Neural crest cell (in vitro differentiated cells): ENCODE measurements at regions not wholly inside any gene's neighbourhood (a gene's known extent, or its start where the extent isn't known, plus 50 kb on each side); places are given as distances from the start of the nearest gene placed in this dataset.

Experiments
- DNase-seq: peaks from one replicate; pipeline ENCODE4 v3.0.0; 2021; ENCODE audit warnings: low read depth, mixed read lengths, low spot score
- H3K27ac Mint-ChIP-seq: one replicate; pipeline ENCODE4 v1.8.0; 2021; ENCODE audit warnings: mild to moderate bottlenecking, mixed read lengths; ENCODE audit not compliant: unreplicated experiment
- H3K27me3 Mint-ChIP-seq: 2 replicates; pipeline ENCODE4 v1.8.0; 2021; ENCODE audit warnings: low read depth, mild to moderate bottlenecking, mixed read lengths
- H3K36me3 Mint-ChIP-seq: 2 replicates; pipeline ENCODE4 v1.8.0; 2021; ENCODE audit warnings: low read depth, mild to moderate bottlenecking, mixed read lengths
- H3K4me1 Mint-ChIP-seq: 2 replicates; pipeline ENCODE4 v1.8.0; 2021; ENCODE audit warnings: mixed read lengths
- H3K4me3 Mint-ChIP-seq: one replicate; pipeline ENCODE4 v1.8.0; 2021; ENCODE audit warnings: mild to moderate bottlenecking, mixed read lengths
- H3K9me3 Mint-ChIP-seq: 2 replicates; pipeline ENCODE4 v1.8.0; 2021; ENCODE audit warnings: mixed read lengths
- CTCF ChIP-seq: fragments of 200-600 bp; sonication (generic); conservative IDR thresholded peaks from 2 replicates; pipeline ENCODE4 v1.5.0; 2021; ENCODE audit warnings: antibody characterized with exemption, mild to moderate bottlenecking

- no peak overlapping the region for H3K27ac Mint-ChIP-seq
- H3K9me3 Mint-ChIP-seq = no peaks in the 10 kb centered on the region
- H3K36me3 Mint-ChIP-seq = no peaks in the 10 kb centered on the region
- H3K27me3 Mint-ChIP-seq = peaks cover 25% of the 10 kb centered on the region
- no peak for DNase-seq
- no peak for TF ChIP-seq CTCF
- H3K4me3 Mint-ChIP-seq = no peak overlapping the region
- H3K4me1 Mint-ChIP-seq = no peaks in the 10 kb centered on the region
Observed at GRCh38 chr20:39152126-39152525, 190.0 kb downstream of the DHX35 start.

GRCh38 chr20:39150501-39150900 is 188.4 kb downstream of the DHX35 start:
- Mint-ChIP-seq H3K9me3 (no peaks in the 10 kb centered on the region), H3K4me3 (no peak overlapping the region), H3K27ac (no peak overlapping the region), H3K36me3 (no peaks in the 10 kb centered on the region), H3K4me1 (no peaks in the 10 kb centered on the region), H3K27me3 (peaks cover 38% of the 10 kb centered on the region)
- DNase-seq = no peak
- TF ChIP-seq CTCF = no peak

- no peaks in the 10 kb centered on the region for H3K36me3 Mint-ChIP-seq
- H3K9me3 Mint-ChIP-seq = no peaks in the 10 kb centered on the region
- H3K27ac Mint-ChIP-seq = no peak overlapping the region
- peaks cover 32% of the 10 kb centered on the region for H3K27me3 Mint-ChIP-seq
- TF ChIP-seq CTCF = no peak
- no peaks in the 10 kb centered on the region for H3K4me1 Mint-ChIP-seq
- no peak overlapping the region for H3K4me3 Mint-ChIP-seq
- DNase-seq = no peak
Observed at GRCh38 chr20:39146394-39146793, 184.2 kb downstream of the DHX35 start.

GRCh38 chr20:39145921-39146320 is 183.8 kb downstream of the DHX35 start:
- H3K36me3 Mint-ChIP-seq = no peaks in the 10 kb centered on the region
- no peak for DNase-seq
- TF ChIP-seq CTCF = no peak
- H3K27me3 Mint-ChIP-seq = peaks cover 36% of the 10 kb centered on the region
- no peak overlapping the region for H3K27ac Mint-ChIP-seq
- no peak overlapping the region for H3K4me3 Mint-ChIP-seq
- no peaks in the 10 kb centered on the region for H3K4me1 Mint-ChIP-seq
- no peaks in the 10 kb centered on the region for H3K9me3 Mint-ChIP-seq

- DNase-seq = no peak
- Mint-ChIP-seq H3K4me1 (no peaks in the 10 kb centered on the region), H3K9me3 (no peaks in the 10 kb centered on the region), H3K27me3 (peaks cover 48% of the 10 kb centered on the region), H3K4me3 (no peak overlapping the region), H3K27ac (no peak overlapping the region), H3K36me3 (no peaks in the 10 kb centered on the region)
- no peak for TF ChIP-seq CTCF
Observed at GRCh38 chr20:39144757-39145156, 182.6 kb downstream of the DHX35 start.
